ENCODE measurements at regions not wholly inside any gene's neighbourhood (a gene's known extent, or its start where the extent isn't known, plus 50 kb on each side); places are given as distances from the start of the nearest gene placed in this dataset. TPM values are rescaled to one million over a fixed set of nuclear protein-coding genes. Genes with fewer than 3 reads are reported as not detected.

GRCh38 chr11:28383456-28383855 is 275.3 kb downstream of the METTL15 start:
- POLR2A ChIA-PET: no interaction called here
- H3K9me3 Mint-ChIP-seq: peaks cover 20% of the 10 kb centered on the region
- DNase-seq (no peak), ATAC-seq (ENCODE audit: poor library complexity) (no peak)
- peaks cover 5% of the 10 kb centered on the region for H3K36me3 Mint-ChIP-seq (ENCODE audit: low read depth)
- no peaks in the 10 kb centered on the region for H3K27me3 ChIP-seq (ENCODE audit: control insufficient read depth in 1 of 2, insufficient read depth in 2 of 2, low read length in 2 of 2)
- H3K9me3 ChIP-seq (ENCODE audit: control insufficient read depth in 1 of 2, insufficient read depth in 1 of 2, low read length in 2 of 2): peaks cover 0 to 10% of the 10 kb centered on the region in 2 experiments
- no peaks in the 10 kb centered on the region for H3K4me1 Mint-ChIP-seq (ENCODE audit: low read depth)
- H3K4me3 ChIP-seq (ENCODE audit: low read length): no peak overlapping the region
- no peaks in the 10 kb centered on the region for H3K4me1 ChIP-seq (ENCODE audit: insufficient read depth, low read length)
- no peak overlapping the region for H3K27ac Mint-ChIP-seq
- no peaks in the 10 kb centered on the region for H3K27me3 Mint-ChIP-seq
- CTCF ChIA-PET: no interaction called here
- H3K36me3 ChIP-seq (ENCODE audit: insufficient read depth, low read length): no peaks in the 10 kb centered on the region
- H3K27ac ChIP-seq (ENCODE audit: low read depth in 1 of 2, low read length in 2 of 2): no peak overlapping the region
- intact Hi-C loops (cut with DNase I, micrococcal nuclease): no loop called here
- no peak overlapping the region for H3K4me3 Mint-ChIP-seq
- no peak for TF ChIP-seq CTCF (IDR thresholded peaks at IDR 0.05)

Small RNA genes lying in the stretch of these regions (microRNA-seq; reads per million reads assigned to microRNA genes)
- not detected for gene MIR8068 (ENCODE audit: borderline microRNAs expressed, borderline replicate concordance)

All from CD4-positive, alpha-beta T cell (primary cell).